Stimulated activated CD4-positive, alpha-beta T cell treated with anti-CD3 and anti-CD28 coated beads, Interleukin-15, amount 100 ng/mL, for 24 hours (primary cell): ENCODE measurements at regions not wholly inside any gene's neighbourhood (a gene's known extent, or its start where the extent isn't known, plus 50 kb on each side); places are given as distances from the start of the nearest gene placed in this dataset.
"Not testable (repeated sequence)": the region's sequence is repeated elsewhere in the genome, so short reads cannot be mapped to it uniquely, and the experiment has no call there.

Experiments used
- DNase-seq: peaks from one replicate; pipeline ENCODE4 v3.0.0-alpha.2; 2020

DNA sequence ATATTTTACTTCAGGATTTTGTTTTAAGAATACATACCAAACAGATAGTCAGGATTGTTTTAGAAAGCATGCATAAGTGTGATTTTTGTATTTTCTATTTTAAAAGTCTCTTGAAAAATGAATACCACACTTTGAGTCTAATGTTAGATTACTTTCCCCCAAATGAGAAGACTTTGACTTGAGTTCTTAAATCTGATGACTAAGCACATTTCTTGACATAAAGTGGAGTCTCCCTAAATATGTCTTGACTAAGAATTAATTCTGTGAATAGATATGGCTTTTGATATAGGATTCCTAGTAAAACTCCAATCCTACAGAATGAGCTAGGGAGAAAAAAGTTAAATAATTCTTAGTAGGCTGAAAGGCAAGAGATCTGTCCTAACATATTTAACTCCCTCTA lies 624.2 kb upstream of the SPRY2 start:
- no peak for DNase-seq

DNA sequence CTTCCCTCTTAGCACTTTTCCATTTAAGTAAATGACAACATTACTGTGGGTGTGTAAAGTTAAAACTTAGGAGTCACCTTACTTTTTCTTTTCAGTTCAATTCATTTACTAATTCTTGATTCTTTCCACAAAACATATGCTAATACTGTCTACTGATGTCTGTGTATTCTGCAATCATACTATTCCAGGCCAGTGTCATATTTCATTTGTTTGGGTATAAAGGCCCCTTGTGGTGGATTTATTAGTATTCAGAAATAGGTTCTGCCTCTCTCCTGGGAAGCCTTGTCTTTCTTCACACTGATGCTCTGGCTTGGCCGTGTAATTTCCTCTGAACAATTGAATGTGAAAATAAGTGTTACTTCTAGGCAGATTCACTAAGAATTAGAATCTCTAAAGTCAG lies 621.9 kb upstream of the SPRY2 start:
- no peak for DNase-seq

DNA sequence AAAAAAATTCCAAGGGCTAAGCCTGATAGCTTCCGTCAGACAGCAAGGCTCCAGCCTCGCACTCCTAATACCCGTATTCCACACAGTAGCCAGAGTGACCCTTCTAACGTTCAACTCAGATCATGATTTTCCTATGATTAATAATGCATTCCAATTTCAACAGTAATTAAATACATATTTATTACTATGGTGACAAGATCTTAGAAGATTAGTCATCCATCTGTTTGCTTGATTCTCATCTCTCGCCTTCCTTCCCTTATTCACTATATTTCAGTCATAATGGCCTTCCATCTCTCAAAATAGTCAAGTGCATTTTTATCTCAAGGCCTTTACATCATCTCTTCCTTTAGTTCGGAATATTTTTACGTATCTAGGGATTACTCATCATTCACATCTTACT lies 621.2 kb upstream of the SPRY2 start:
- DNase-seq, result no peak

DNA sequence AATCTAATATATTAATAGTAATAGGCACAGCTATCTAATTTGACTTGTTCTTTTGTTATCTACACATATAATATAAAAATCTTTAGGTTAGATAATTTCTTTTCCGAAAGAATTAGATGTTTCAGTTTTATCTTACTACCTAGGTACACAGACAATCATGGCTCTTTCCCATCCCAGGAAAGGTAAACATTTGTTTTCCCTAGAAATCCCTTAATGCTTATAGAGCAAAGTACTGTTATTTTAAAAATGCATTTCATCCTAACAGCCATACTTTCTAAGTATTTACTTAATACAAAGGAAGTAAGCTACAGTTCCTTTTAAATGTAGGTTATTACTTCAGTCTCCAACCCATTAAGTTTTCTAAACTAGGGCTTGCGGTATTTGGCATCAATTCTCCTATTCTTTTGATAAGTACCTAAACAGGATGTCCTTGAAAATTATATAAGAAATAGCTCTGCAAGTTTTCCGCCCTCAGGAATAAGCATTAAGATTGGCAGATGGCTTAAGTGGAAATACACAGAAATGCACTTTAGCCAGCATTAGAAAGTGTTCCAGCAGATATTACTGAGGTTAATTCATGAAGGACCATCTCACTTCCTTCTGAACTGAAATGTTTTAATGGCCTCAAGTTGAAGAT lies 616.2 kb upstream of the SPRY2 start:
- DNase-seq, result no peak

DNA sequence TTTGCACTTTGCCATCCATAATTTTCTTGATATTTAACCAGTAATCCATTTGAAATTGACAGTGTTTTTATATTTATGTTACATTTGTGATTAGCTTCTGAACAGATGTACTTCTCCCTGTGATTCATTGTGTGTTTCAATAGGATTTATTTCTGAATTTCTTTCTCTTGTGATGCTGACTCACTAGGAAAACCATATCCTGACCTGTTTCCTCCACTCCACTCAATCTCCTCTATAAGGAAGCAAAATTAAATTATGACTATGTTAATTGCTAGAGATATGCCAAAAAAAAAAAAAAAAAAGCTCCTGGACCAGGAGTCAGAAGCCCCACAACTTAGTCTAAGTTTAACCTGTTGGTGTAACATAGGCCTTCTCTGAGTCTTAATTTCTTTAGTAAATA lies 614.6 kb upstream of the SPRY2 start:
- no peak for DNase-seq

DNA sequence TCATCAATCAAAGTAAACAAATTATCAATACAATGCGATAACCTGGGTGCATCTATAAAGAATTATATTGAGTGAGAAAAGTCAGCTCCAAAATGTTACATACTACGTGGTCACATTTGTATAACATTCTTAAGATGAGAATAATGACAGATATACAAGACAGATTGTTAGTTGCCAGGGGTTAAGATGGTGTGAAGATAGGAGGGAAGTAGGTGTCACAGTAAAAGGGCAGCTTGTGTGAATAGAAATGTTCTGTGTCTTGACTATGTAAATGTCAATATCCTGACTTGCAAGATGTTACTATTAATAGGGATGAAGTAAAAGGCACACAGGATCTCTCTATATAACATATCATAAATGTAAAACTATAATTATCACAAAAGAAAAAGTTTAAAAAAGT lies 611.2 kb upstream of the SPRY2 start:
- DNase-seq, result no peak

DNA sequence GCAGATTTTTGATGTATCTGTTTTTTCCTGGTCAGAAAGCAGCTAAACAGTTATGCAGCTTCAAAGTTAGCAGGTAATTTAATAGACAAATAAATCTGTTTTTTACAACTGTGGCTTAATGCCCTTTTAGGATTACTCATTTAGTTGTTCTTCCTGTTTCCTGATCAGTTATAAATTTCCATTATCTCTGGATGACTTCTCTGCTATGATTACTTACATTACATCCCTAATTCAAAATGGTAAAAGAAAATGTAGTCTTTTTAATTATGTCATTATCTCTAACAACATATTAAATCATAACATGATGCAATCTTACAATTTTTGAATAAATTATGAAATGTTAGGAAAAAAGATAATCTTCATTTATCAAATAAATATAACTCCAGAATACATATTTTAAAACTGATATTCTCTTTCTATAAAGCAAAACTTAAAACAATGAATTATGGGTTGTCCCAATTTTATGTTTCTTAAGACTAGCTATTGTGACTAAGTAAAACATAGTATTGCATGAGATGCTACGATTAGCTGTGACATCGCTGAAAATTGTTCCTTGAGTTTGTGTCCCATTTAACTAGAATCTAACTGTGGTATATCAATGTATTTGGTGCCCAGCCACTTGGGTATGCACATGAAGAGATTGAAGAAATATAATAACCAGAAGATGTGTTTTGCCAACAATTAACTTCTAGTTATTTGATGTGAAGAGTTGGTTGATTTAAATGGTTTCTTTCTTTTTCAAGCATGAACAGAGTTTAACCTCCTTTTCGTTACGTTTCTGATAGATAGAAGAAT lies 605.3 kb upstream of the SPRY2 start:
- no peak for DNase-seq

DNA sequence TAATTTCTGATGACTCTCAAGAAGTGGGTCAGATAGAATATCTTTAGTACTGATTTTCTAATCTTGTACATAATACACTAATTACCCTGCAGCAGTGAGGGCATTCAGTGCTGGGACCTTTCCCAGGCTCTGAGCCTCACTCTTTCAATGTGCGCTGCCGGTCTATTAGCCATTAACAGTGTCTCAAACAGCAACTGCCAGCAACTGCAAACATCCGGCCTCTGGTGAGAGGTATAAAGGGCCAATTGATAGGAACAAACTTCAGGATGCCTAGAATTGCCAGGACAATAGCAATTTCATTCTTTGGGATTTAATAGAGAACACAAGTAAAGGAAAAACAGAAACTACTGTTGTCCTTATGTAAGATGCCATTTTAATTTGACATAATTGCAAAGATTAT lies 604.4 kb upstream of the SPRY2 start:
- no peak for DNase-seq

DNA sequence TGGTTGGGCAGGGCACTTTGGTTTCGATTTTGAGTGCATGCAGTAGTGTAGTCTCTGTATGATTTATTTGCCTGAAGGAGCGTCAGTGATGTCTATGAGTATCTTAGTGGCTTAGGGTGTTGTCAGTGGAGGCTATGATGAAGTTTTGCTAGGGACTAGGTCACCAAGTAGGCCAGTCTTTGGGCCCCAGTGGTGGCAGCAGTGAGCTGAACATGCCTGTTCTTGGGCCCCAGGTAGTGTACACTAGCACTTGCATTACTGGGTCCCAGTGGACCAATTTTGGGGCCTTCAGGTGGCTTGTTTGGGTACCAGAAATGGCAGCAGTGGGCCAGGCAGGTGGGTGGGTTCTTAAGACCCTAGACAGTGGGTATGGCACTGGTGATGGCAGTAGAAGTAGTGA lies 598.7 kb upstream of the SPRY2 start:
- no peak for DNase-seq

DNA sequence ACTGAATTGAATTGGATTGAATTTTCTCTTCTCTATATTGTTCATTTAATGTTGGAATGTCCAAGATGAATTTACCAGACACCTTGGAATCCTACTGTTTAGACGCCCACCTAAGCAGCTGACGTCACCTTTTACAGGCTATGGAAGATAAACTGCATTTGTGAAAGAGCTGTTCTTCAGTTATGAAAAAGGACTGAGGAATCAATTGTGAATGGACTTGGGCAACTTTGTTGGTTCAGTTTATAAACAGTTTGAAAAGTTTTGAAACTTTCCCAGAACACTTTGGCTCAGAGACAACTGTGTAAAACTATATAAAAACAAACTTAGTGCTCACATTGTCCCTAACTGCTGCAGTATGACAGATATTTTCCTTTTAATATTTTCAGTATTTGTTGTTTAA lies 590.8 kb upstream of the SPRY2 start:
- DNase-seq, result no peak

DNA sequence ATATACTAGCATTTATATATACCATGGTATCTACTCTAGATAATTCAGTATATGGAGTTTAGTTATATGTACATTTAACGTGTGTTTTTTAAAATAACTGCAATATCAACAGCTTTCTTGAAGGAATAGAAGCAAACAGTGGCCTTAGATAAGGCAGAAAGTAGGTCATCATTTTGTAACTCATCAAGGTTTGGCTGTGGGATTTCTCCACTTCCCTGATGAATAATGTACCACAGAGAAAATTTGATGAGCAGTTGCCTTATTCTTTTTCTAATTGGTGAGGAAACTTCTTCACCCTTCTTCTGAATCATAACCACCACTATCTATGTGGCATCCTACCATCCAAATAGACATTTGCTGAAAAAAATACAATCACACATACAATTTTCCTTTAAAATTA lies 590.2 kb upstream of the SPRY2 start:
- DNase-seq, result no peak

DNA sequence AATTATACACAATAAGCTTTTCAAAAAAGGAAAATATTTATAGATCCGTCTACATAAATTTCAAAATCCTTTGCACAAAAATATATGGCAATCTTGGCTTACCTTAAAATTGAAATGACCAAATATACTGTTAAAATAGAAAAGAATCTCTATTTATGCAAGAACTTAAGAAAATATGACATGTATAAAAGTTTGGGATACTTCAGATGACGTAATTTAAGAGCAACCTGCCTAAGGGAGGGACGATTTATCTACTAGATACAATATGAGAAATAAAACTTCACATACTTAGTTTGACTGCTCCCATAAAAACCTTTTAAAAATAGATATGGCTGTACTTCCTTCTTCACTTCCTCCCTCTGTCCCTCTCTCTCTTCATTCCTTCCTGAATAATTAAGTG lies 587.3 kb upstream of the SPRY2 start:
- DNase-seq, result no peak

DNA sequence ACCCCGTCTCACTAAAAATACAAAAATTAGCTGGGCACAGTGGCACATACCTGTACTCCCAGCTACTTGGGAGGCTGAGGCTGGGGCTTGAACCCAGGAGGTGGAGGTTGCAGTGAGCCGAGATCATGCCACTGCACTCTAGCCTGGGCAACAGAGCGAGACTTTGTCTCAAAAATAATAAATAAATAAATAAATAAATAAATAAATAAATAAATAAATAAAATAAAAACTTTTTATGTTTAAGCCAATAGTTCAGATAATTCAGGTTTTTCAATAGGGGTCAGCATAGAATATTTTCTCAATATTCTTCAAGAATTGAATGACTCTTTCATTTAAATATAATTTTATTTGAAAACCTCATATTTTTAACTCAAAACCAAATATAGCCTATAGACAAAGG lies 585.1 kb upstream of the SPRY2 start:
- not testable (repeated sequence) for DNase-seq

DNA sequence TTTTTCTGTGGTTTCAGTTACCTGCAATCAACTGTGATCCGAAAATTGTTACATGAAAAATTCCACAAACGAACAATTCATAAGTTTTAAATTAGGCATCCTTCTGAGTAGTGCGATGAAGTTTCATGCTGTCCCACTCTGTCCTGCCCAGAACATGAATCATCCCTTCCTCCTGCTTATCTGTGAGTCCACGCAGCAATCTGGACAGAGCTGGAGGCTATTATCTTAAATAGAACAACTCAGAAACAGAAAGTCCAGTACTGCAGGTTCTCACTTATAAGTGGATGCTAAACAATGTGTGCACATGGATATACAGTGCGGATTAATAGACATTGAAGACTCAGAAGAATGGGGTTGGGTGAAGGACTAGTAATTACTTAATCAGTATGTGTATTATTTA lies 583.7 kb upstream of the SPRY2 start:
- no peak for DNase-seq

DNA sequence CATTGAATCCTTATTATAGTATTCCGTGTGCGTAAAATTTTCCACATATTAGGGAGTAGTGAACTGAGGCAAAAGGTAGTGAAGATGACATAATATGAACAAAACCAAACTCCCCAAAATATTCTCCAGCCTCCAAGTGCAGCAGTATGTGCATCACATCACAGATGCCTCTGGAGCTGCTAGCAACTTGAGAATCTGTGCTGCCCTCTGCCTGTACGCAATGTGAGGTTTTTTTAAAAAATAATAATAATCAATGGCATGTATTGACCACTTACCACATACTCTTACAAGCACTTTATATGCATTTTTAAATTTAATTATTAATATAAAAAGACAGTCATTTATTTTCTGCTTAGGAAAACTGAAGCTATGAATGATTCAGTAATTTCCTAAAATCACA lies 583.0 kb upstream of the SPRY2 start:
- DNase-seq, result no peak

DNA sequence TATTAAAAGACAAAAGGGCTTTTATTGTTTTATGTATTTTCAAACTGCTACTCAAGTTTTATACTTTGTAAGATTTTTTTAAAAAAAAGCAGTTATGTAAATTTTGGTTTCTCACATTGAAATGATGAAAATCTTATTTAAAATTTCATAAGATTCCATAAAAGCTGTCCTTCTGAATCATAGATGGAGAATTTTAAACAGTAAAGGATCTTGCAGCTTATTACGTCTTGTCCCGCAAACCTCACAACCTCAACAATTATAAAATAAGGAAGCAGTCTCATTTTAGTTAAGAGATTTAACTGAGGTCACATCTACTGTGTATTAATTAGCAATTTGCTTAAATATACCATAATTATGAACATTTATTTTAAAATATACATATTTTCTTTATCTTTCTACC lies 581.0 kb upstream of the SPRY2 start:
- DNase-seq, result no peak

DNA sequence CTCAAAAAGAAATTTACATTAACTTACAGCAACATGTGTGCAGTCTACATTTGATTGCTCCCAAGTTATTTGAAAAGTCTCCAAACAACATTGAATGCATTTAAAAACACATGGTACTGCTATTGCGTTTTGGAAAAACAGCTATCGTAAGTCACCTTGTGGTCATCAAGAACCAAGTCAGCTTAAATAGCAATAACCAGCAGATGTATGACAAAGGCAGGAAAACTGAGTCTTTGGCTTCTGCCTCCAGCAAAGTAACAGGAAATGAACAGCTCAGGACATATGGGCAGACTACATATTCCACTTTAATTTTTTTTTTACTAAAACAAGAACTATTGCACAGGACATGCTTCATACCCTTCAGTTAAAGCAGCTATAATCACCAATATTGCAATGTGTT lies 580.6 kb upstream of the SPRY2 start:
- no peak for DNase-seq

DNA sequence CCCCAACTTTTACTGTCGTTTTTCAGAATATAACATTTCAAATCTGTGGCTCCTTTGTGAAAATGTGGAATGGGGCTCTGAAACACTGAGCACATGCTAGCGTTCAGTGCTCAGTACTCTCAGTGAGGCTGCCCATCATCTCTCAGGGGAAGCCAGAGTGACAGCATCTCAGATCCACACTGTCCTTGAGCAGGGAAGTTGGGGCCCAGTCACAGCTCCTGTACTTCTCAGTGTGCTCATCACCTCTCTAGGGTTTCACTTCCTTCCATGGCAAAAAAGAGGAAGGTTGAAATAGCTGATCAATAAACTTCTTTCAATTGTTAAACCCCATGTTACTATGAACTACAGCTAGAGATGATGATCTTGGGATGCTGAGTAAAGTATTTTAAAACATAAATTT lies 565.9 kb upstream of the SPRY2 start:
- no peak for DNase-seq

DNA sequence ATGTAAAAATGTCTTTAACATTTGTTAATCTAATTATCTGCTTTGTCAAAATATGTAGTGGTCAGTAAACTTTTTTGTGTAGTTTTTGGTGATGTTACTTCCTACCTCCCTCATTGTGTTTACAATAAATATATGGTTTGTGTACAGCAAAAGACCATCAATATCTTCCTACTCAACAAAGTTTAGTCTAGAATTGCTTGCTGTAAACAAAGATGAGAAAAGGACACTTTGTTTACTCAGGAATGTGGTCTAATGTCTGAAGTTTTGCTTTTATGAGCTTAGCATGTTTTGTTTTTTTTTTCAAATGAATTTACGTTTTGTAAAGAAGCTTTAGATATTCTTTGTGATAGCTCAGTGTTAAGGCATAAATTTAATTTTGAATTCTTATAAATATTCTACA lies 563.5 kb upstream of the SPRY2 start:
- DNase-seq, result no peak

DNA sequence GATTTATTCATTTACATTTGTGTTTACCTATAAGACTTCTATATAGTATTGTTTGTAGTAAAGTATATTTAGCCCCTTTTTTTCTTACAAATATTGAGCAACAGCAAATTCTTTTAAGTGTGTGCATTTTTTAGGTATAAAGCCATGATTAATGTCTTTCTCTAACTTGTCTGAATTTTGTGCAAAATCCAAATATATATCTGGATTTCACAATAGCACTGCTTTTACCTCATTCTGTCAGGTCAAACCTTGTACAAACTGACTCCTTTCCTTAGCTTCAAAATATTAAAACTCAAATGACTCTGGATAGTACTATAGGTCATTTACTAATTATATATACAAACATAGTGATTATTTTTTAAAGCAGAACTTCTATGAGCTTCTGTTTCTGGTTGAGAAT lies 563.0 kb upstream of the SPRY2 start:
- DNase-seq, result no peak

DNA sequence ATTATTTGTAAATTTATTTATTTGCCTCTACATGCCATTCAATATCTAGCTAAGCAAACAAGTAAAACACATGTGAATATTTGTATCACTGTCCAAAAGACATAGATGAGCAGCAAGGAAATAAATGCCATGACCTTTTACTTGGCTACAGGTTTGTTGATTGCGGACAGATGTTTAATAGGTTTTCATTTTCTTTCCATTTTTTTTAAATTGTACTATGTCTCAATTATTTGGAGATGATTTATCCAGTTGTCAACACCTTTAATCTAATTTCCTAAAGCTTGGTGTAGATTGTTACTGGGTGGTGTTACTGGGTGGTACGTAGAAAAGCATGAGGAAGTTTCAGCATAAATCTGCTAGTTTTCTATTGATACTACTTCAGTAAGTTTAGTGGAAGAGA lies 560.6 kb upstream of the SPRY2 start:
- DNase-seq, result no peak

DNA sequence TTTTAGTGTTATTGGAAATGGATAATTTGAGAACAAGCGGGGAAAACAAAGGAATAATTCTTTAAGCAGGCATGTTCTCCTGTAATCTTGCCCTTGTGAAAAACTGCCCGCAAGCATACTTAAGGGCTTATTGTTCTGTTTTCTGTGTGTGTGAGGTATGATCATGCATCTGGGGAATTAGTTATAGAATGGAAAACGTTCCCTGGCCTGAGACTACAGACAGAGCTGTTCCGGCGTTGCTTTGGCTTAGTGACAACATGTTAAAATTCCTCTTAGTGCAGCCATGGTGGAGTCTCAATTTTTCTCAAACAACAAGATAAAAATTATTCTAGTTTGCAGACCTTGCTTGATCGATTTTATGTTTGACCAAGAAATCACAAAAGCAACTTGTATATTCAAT lies 560.2 kb upstream of the SPRY2 start:
- no peak for DNase-seq

DNA sequence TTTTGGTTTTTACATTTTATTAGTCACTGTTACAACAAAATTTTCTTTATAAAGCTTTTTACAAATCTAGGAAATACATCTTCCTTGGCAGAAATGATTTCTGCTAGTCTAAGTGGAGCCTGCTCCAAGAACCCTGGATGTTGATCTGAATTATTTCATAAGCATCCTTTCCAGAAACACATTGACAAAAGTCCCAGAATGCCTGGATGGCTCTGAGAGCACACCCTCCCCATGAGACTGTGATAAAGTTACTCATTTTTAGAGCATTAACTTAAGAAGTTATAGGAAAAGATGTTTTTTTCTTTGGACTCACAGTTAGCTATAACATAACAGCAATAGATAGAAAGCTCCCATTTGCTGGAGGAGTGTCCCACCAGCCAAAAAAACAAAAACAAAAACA lies 559.6 kb upstream of the SPRY2 start:
- no peak for DNase-seq

DNA sequence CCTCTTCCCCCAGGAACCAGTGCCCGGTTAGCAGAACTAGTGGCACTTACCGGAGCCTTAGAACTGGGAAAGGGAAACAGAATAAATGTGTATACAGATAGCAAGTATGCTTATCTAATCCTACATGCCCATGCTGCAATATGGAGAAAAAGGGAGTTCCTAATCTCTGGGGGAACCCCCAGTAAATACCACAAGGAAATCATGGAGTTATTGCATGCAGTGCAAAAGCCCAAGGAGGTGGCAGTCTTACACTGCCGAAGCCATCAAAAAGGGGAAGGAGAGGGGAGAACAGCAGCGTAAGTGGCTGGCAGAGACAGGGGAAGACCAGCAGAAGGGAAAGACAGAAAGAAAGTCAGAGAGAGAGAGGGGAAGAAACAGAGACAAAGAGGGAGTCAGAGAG lies 556.7 kb upstream of the SPRY2 start:
- DNase-seq, result not testable (repeated sequence)

DNA sequence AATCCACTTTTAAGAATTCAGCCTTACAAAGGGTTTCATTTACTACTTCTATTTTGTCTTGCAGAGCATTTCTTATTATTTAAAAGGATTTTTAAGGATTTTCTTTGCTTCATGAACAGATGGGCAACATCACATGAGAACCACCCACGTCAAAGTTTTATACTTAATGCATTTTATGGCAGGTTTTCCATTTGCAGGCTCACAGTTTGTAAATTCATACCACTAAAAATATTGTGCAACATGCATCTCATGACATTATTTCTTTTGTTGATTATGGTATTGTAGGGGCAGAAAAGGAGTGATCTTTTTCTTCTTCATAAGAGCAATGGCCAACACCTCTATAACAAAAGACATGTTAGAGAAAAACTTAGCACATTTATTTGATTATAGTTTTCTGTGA lies 554.0 kb upstream of the SPRY2 start:
- no peak for DNase-seq
